Adipocyte (in vitro differentiated cells): ENCODE measurements at regions not wholly inside any gene's neighbourhood (a gene's known extent, or its start where the extent isn't known, plus 50 kb on each side); places are given as distances from the start of the nearest gene placed in this dataset.

ENCODE experiments used
- DNase-seq: peaks from one replicate; pipeline ENCODE4 v3.0.0-alpha.2; 2015; ENCODE audit warnings: low read depth
- H3K27me3 ChIP-seq: replicated peaks from 2 replicates; pipeline ENCODE4 v1.7.0; 2013; ENCODE audit warnings: mild to moderate bottlenecking, low read length, moderate library complexity; ENCODE audit not compliant: control insufficient read depth, insufficient read depth
- H3K36me3 ChIP-seq: 2 replicates; pipeline ENCODE4 v1.7.0; 2013; ENCODE audit warnings: low read length, mild to moderate bottlenecking, moderate library complexity; ENCODE audit not compliant: control insufficient read depth, insufficient read depth, severe bottlenecking
- H3K4me1 ChIP-seq: 2 replicates; pipeline ENCODE4 v1.7.0; 2013; ENCODE audit warnings: mild to moderate bottlenecking, low read length, moderate library complexity; ENCODE audit not compliant: control insufficient read depth, insufficient read depth
- H3K4me3 ChIP-seq: 2 replicates; pipeline ENCODE4 v1.7.0; 2013; ENCODE audit warnings: mild to moderate bottlenecking, low read length, moderate library complexity
- H3K9ac ChIP-seq: 2 replicates; pipeline ENCODE4 v1.7.0; 2013; ENCODE audit warnings: mild to moderate bottlenecking, low read length, moderate library complexity
- H3K9me3 ChIP-seq: 2 replicates; pipeline ENCODE4 v1.7.0; 2013; ENCODE audit warnings: mild to moderate bottlenecking, low read length, moderate library complexity; ENCODE audit not compliant: control insufficient read depth

GRCh38 chr4:58274553-58274952, 1164.4 kb upstream of the IGFBP7 start:
- Histone ChIP-seq H3K9ac (no peak overlapping the region), H3K27me3 (no peaks in the 10 kb centered on the region), H3K9me3 (no peaks in the 10 kb centered on the region), H3K36me3 (no peaks in the 10 kb centered on the region), H3K4me3 (no peak overlapping the region), H3K4me1 (no peaks in the 10 kb centered on the region)
- DNase-seq, result no peak

GRCh38 chr4:58272311-58272710, 1162.1 kb upstream of the IGFBP7 start:
- Histone ChIP-seq H3K9me3 (no peaks in the 10 kb centered on the region), H3K4me1 (no peaks in the 10 kb centered on the region), H3K27me3 (no peaks in the 10 kb centered on the region), H3K36me3 (no peaks in the 10 kb centered on the region), H3K9ac (no peak overlapping the region), H3K4me3 (no peak overlapping the region)
- no peak for DNase-seq

- H3K9me3 ChIP-seq, result no peaks in the 10 kb centered on the region
- no peaks in the 10 kb centered on the region for H3K4me1 ChIP-seq
- H3K36me3 ChIP-seq, result no peaks in the 10 kb centered on the region
- H3K4me3 ChIP-seq, result no peak overlapping the region
- no peak overlapping the region for H3K9ac ChIP-seq
- H3K27me3 ChIP-seq, result no peaks in the 10 kb centered on the region
- DNase-seq, result no peak
Measured at GRCh38 chr4:58265734-58266133, 1155.5 kb upstream of the IGFBP7 start.

- no peak overlapping the region for H3K4me3 ChIP-seq
- H3K27me3 ChIP-seq, result no peaks in the 10 kb centered on the region
- H3K9me3 ChIP-seq, result no peaks in the 10 kb centered on the region
- H3K9ac ChIP-seq, result no peak overlapping the region
- H3K4me1 ChIP-seq, result no peaks in the 10 kb centered on the region
- no peak for DNase-seq
- H3K36me3 ChIP-seq, result no peaks in the 10 kb centered on the region
Measured at GRCh38 chr4:58261526-58261925, 1151.3 kb upstream of the IGFBP7 start.

- H3K4me1 ChIP-seq, result no peaks in the 10 kb centered on the region
- H3K27me3 ChIP-seq, result no peaks in the 10 kb centered on the region
Measured at GRCh38 chr4:58254291-58254690, 1144.1 kb upstream of the IGFBP7 start.

GRCh38 chr4:58252656-58253055, 1142.5 kb upstream of the IGFBP7 start:
- no peak for DNase-seq
- no peaks in the 10 kb centered on the region for H3K36me3 ChIP-seq
- no peak overlapping the region for H3K4me3 ChIP-seq
- no peaks in the 10 kb centered on the region for H3K9me3 ChIP-seq
- H3K27me3 ChIP-seq, result no peaks in the 10 kb centered on the region
- no peaks in the 10 kb centered on the region for H3K4me1 ChIP-seq
- no peak overlapping the region for H3K9ac ChIP-seq

More at GRCh38 chr4:58254291-58254690, 1144.1 kb upstream of the IGFBP7 start:
- H3K9me3 ChIP-seq, result no peaks in the 10 kb centered on the region
- H3K9ac ChIP-seq, result no peak overlapping the region
- no peak overlapping the region for H3K4me3 ChIP-seq
- DNase-seq, result no peak
- no peaks in the 10 kb centered on the region for H3K36me3 ChIP-seq

GRCh38 chr4:58247792-58248191, 1137.6 kb upstream of the IGFBP7 start:
- Histone ChIP-seq H3K36me3 (no peaks in the 10 kb centered on the region), H3K9me3 (no peaks in the 10 kb centered on the region), H3K4me3 (no peak overlapping the region), H3K4me1 (no peaks in the 10 kb centered on the region), H3K9ac (no peak overlapping the region), H3K27me3 (no peaks in the 10 kb centered on the region)
- DNase-seq, result no peak

GRCh38 chr4:58225460-58225859, 1115.3 kb upstream of the IGFBP7 start:
- no peak for DNase-seq
- no peaks in the 10 kb centered on the region for H3K36me3 ChIP-seq
- H3K9me3 ChIP-seq, result peaks cover 5% of the 10 kb centered on the region
- H3K9ac ChIP-seq, result no peak overlapping the region
- H3K4me1 ChIP-seq, result no peaks in the 10 kb centered on the region
- no peak overlapping the region for H3K4me3 ChIP-seq
- no peaks in the 10 kb centered on the region for H3K27me3 ChIP-seq

- Histone ChIP-seq H3K36me3 (no peaks in the 10 kb centered on the region), H3K9ac (no peak overlapping the region), H3K4me1 (no peaks in the 10 kb centered on the region), H3K27me3 (no peaks in the 10 kb centered on the region), H3K4me3 (no peak overlapping the region), H3K9me3 (peaks cover 8% of the 10 kb centered on the region)
- no peak for DNase-seq
Measured at GRCh38 chr4:58219179-58219578, 1109.0 kb upstream of the IGFBP7 start.

- H3K9ac ChIP-seq, result no peak overlapping the region
- H3K4me3 ChIP-seq, result no peak overlapping the region
- no peaks in the 10 kb centered on the region for H3K27me3 ChIP-seq
- no peaks in the 10 kb centered on the region for H3K36me3 ChIP-seq
- DNase-seq, result no peak
- peaks cover 8% of the 10 kb centered on the region for H3K9me3 ChIP-seq
- no peaks in the 10 kb centered on the region for H3K4me1 ChIP-seq
Measured at GRCh38 chr4:58216461-58216860, 1106.3 kb upstream of the IGFBP7 start.

GRCh38 chr4:58214376-58214775, 1104.2 kb upstream of the IGFBP7 start:
- Histone ChIP-seq H3K9ac (no peak overlapping the region), H3K4me1 (no peaks in the 10 kb centered on the region), H3K9me3 (no peaks in the 10 kb centered on the region), H3K27me3 (no peaks in the 10 kb centered on the region), H3K4me3 (no peak overlapping the region), H3K36me3 (no peaks in the 10 kb centered on the region)
- DNase-seq, result no peak

GRCh38 chr4:58209551-58209950, 1099.4 kb upstream of the IGFBP7 start:
- Histone ChIP-seq H3K4me1 (no peaks in the 10 kb centered on the region), H3K27me3 (no peaks in the 10 kb centered on the region), H3K9me3 (no peaks in the 10 kb centered on the region), H3K36me3 (no peaks in the 10 kb centered on the region), H3K4me3 (no peak overlapping the region), H3K9ac (no peak overlapping the region)
- DNase-seq, result no peak
